ENCODE measurements at regions not wholly inside any gene's neighbourhood (a gene's known extent, or its start where the extent isn't known, plus 50 kb on each side); places are given as distances from the start of the nearest gene placed in this dataset.

DNA sequence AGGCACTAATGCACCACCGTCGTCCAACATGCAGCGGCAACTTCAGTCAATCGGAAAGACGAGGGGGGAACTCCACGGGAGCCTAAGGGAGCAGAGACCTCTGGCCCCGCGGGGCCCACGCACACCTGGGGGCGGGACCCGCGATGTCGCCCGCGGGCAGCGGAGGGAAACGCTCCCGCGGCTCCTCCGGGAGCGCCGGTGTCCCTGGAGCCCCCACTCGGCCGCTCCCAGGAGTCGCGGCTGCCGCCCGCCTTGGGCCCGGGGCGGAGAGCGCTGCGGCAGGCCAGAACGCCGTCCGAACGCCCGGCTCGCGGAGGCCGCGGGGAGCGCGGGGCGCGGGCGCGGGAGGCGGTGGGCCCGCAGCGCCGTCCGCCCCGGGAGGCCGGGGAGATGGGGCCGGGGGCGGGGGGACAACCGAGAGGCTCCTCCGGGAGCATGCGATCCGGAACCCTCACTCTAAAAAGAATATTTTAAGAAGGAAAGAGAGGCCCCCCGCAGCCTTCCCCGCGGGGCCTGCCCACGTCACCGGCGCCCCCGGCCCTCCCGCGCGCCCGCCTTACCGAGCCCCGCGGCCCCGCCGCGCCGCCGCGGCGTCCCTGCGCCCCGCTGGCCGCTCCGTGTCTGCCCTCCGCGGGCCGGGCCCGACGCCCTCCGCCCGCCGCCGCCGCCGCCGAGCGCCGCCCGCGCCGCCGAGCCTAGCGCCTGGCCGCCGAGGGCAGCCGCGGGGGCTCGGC, 86.6 kb upstream of the ARHGAP32 start (continued):
- TF ChIP-seq ZNF687 (CRISPR knock-in tag; IDR thresholded peaks at IDR 0.05) (peak; percentile 36; the same call in 1 of the 2 replicates), ATF7 (IDR thresholded peaks at IDR 0.05) (no peak), ATF7 (CRISPR knock-in tag; IDR thresholded peaks at IDR 0.05) (no peak)

DNA sequence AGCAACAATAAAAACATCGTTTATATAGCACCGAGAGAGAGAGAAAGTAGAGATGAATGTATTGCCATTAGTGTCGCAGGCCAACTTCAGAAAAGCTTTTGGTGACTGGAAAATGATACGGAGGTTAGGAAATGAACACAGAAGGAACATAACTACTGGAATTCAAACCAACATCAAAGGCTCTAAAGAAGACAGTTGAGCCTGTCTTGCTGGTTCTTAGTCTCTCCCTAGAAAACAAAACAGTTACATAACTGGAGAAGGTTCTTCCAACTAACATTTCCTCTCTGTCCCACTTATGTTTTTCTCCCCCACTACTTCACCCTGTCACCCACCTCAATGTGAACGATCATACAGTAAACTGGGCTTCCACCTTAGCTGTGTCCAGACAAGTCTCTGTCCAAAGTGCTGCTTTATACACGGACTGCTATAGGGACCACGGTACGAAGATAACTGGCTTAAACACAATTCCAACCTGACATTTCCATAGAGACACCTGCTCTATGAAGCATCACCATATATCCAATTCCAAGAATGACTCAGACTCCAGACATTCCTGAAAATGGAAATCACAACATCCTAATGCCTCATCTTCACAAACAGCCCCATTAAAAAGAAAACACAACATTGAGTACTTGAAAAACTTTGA, 85.2 kb upstream of the ARHGAP32 start:
- no TSS peak for BruUV-seq (replicated peaks)
- POLR2A ChIA-PET = interaction anchor here (0.8 to 2.1 kb wide), 3 partner anchors 10 to 26 kb away, joined by 3 to 7 read pairs (median 4); no protein-coding TSS in a partner anchor
- TF ChIP-seq ZNF367 (CRISPR knock-in tag; IDR thresholded peaks at IDR 0.05; ENCODE audit: borderline replicate concordance) = no peak
- TF ChIP-seq, protein P1, sequence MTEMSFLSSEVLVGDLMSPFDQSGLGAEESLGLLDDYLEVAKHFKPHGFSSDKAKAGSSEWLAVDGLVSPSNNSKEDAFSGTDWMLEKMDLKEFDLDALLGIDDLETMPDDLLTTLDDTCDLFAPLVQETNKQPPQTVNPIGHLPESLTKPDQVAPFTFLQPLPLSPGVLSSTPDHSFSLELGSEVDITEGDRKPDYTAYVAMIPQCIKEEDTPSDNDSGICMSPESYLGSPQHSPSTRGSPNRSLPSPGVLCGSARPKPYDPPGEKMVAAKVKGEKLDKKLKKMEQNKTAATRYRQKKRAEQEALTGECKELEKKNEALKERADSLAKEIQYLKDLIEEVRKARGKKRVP (CRISPR knock-in tag; IDR thresholded peaks at IDR 0.05) = no peak
- no peak for TF ChIP-seq FOXO1 (CRISPR knock-in tag; IDR thresholded peaks at IDR 0.05)
- TF ChIP-seq BCL6 (CRISPR knock-in tag; IDR thresholded peaks at IDR 0.05) = 0 out of 2 replicates have a peak, but pooled peaks have one; percentile 21
- TF ChIP-seq, protein P2, sequence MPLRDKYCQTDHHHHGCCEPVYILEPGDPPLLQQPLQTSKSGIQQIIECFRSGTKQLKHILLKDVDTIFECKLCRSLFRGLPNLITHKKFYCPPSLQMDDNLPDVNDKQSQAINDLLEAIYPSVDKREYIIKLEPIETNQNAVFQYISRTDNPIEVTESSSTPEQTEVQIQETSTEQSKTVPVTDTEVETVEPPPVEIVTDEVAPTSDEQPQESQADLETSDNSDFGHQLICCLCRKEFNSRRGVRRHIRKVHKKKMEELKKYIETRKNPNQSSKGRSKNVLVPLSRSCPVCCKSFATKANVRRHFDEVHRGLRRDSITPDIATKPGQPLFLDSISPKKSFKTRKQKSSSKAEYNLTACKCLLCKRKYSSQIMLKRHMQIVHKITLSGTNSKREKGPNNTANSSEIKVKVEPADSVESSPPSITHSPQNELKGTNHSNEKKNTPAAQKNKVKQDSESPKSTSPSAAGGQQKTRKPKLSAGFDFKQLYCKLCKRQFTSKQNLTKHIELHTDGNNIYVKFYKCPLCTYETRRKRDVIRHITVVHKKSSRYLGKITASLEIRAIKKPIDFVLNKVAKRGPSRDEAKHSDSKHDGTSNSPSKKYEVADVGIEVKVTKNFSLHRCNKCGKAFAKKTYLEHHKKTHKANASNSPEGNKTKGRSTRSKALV (CRISPR knock-in tag; IDR thresholded peaks at IDR 0.05) = no peak
- 0 out of 2 replicates have a peak, but pooled peaks have one; percentile 42 for TF ChIP-seq WIZ (CRISPR knock-in tag; IDR thresholded peaks at IDR 0.05)
- TF ChIP-seq, protein P3, sequence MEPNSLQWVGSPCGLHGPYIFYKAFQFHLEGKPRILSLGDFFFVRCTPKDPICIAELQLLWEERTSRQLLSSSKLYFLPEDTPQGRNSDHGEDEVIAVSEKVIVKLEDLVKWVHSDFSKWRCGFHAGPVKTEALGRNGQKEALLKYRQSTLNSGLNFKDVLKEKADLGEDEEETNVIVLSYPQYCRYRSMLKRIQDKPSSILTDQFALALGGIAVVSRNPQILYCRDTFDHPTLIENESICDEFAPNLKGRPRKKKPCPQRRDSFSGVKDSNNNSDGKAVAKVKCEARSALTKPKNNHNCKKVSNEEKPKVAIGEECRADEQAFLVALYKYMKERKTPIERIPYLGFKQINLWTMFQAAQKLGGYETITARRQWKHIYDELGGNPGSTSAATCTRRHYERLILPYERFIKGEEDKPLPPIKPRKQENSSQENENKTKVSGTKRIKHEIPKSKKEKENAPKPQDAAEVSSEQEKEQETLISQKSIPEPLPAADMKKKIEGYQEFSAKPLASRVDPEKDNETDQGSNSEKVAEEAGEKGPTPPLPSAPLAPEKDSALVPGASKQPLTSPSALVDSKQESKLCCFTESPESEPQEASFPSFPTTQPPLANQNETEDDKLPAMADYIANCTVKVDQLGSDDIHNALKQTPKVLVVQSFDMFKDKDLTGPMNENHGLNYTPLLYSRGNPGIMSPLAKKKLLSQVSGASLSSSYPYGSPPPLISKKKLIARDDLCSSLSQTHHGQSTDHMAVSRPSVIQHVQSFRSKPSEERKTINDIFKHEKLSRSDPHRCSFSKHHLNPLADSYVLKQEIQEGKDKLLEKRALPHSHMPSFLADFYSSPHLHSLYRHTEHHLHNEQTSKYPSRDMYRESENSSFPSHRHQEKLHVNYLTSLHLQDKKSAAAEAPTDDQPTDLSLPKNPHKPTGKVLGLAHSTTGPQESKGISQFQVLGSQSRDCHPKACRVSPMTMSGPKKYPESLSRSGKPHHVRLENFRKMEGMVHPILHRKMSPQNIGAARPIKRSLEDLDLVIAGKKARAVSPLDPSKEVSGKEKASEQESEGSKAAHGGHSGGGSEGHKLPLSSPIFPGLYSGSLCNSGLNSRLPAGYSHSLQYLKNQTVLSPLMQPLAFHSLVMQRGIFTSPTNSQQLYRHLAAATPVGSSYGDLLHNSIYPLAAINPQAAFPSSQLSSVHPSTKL (CRISPR knock-in tag; IDR thresholded peaks at IDR 0.05) = peak; percentile 34

More for the DNA sequence above, 85.2 kb upstream of the ARHGAP32 start:
- CTCF ChIA-PET (ENCODE audit: low intra/inter-chr PET ratio, low total read pairs) = no interaction called here
- Histone ChIP-seq H3K79me2 (ENCODE audit: insufficient read depth, low read length) (peaks cover 63% of the 10 kb centered on the region), H3K27ac (ENCODE audit: extremely low read length, insufficient read depth, low read length) (no peak overlapping the region), H3K4me2 (ENCODE audit: low read depth, low read length) (peak overlapping the region; percentile 80), H2AFZ (ENCODE audit: low read length) (no peak overlapping the region), H3K9me3 (ENCODE audit: low read length) (no peaks in the 10 kb centered on the region), H3K36me3 (replicated peaks in 1 of 2; ENCODE audit: control insufficient read depth in 1 of 2, insufficient read depth in 2 of 2, low read length in 2 of 2) (no peaks in the 10 kb centered on the region), H3K4me1 (ENCODE audit: insufficient read depth, low read length) (peaks cover 85% of the 10 kb centered on the region), H3K4me3 (replicated peaks in 1 of 3; ENCODE audit: insufficient read depth in 1 of 3, low read depth in 2 of 3, low read length in 3 of 3) (peak overlapping the region; percentile 81 to 84 (median 82); a peak in 5 of 6 replicates), H3K9ac (ENCODE audit: insufficient read depth, low read depth, low read length) (no peak overlapping the region), H3K27me3 (ENCODE audit: control insufficient read depth in 1 of 2, insufficient read depth in 2 of 2, low read length in 2 of 2) (no peaks in the 10 kb centered on the region; a peak in 1 of 5 replicates), H4K20me1 (ENCODE audit: insufficient read depth, low read length) (peaks cover 30% of the 10 kb centered on the region)
- no peak for FAIRE-seq
- in situ Hi-C loops (cut with HindIII; ENCODE audit: extremely low pct_ligation_motif_present, low pct_unique_long_range_greater_than_20kb) = no loop called here
- 19% methylated on average over 8 of the region's 8 CpGs for WGBS (ENCODE audit: low lambda C conversion rate)
- intact Hi-C loops (cut with micrococcal nuclease; ENCODE audit: unreplicated experiment) = loop anchor here (5.0 kb wide), 3 partner anchors 45 to 135 kb away; no protein-coding TSS in a partner anchor
- ATAC-seq = peak; percentile 59
- peak; percentile 46 for DNase-seq (ENCODE audit: low spot score)

Measured in HepG2 (cell line).